ENCODE measurements at regions not wholly inside any gene's neighbourhood (a gene's known extent, or its start where the extent isn't known, plus 50 kb on each side); places are given as distances from the start of the nearest gene placed in this dataset.

- DNase-seq (ENCODE audit: low spot score) = no peak
Measured at GRCh38 chr18:78145096-78145495, 834.5 kb upstream of the SALL3 start.

GRCh38 chr18:78146136-78147085, 833.2 kb upstream of the SALL3 start:
- DNase-seq (ENCODE audit: low spot score) = no peak

GRCh38 chr18:78150590-78150989, 829.0 kb upstream of the SALL3 start:
- no peak for DNase-seq (ENCODE audit: low spot score)

- no peak for DNase-seq (ENCODE audit: low spot score)
Measured at GRCh38 chr18:78151234-78151633, 828.4 kb upstream of the SALL3 start.

- no peak for DNase-seq (ENCODE audit: low spot score)
Measured at GRCh38 chr18:78151948-78152725, 827.5 kb upstream of the SALL3 start.

- DNase-seq (ENCODE audit: low spot score) = no peak
Measured at GRCh38 chr18:78153362-78153761, 826.3 kb upstream of the SALL3 start.

- no peak for DNase-seq (ENCODE audit: low spot score)
Measured at GRCh38 chr18:78154444-78154843, 825.2 kb upstream of the SALL3 start.

GRCh38 chr18:78154853-78155252, 824.8 kb upstream of the SALL3 start:
- DNase-seq (ENCODE audit: low spot score) = no peak

- no peak for DNase-seq (ENCODE audit: low spot score)
Measured at GRCh38 chr18:78156466-78156865, 823.2 kb upstream of the SALL3 start.

- no peak for DNase-seq (ENCODE audit: low spot score)
Measured at GRCh38 chr18:78158943-78159342, 820.7 kb upstream of the SALL3 start.

GRCh38 chr18:78159397-78159796, 820.2 kb upstream of the SALL3 start:
- no peak for DNase-seq (ENCODE audit: low spot score)

- no peak for DNase-seq (ENCODE audit: low spot score)
Measured at GRCh38 chr18:78160961-78161656, 818.5 kb upstream of the SALL3 start.

- DNase-seq (ENCODE audit: low spot score) = no peak
Measured at GRCh38 chr18:78165525-78165924, 814.1 kb upstream of the SALL3 start.

- no peak for DNase-seq (ENCODE audit: low spot score)
Measured at GRCh38 chr18:78168526-78168925, 811.1 kb upstream of the SALL3 start.

GRCh38 chr18:78169174-78169864, 810.3 kb upstream of the SALL3 start:
- DNase-seq (ENCODE audit: low spot score) = no peak

GRCh38 chr18:78171954-78172353, 807.7 kb upstream of the SALL3 start:
- no peak for DNase-seq (ENCODE audit: low spot score)

- no peak for DNase-seq (ENCODE audit: low spot score)
Measured at GRCh38 chr18:78174737-78175136, 804.9 kb upstream of the SALL3 start.

GRCh38 chr18:78178812-78179211, 800.8 kb upstream of the SALL3 start:
- no peak for DNase-seq (ENCODE audit: low spot score)

GRCh38 chr18:78180741-78181140, 798.9 kb upstream of the SALL3 start:
- no peak for DNase-seq (ENCODE audit: low spot score)

- DNase-seq (ENCODE audit: low spot score) = no peak
Measured at GRCh38 chr18:78183815-78184214, 795.8 kb upstream of the SALL3 start.

GRCh38 chr18:78191276-78191675, 788.3 kb upstream of the SALL3 start:
- no peak for DNase-seq (ENCODE audit: low spot score)
